Chondrocyte (in vitro differentiated cells): ENCODE measurements at regions not wholly inside any gene's neighbourhood (a gene's known extent, or its start where the extent isn't known, plus 50 kb on each side); places are given as distances from the start of the nearest gene placed in this dataset.

Experiments
- DNase-seq: peaks from one replicate; pipeline ENCODE4 v3.0.0; 2021; ENCODE audit warnings: mixed read lengths, low spot score
- H3K27ac Mint-ChIP-seq: one replicate; pipeline ENCODE4 v1.8.0; 2021; ENCODE audit warnings: mild to moderate bottlenecking, moderate library complexity, mixed read lengths; ENCODE audit not compliant: unreplicated experiment
- H3K27me3 Mint-ChIP-seq: 2 replicates; pipeline ENCODE4 v1.8.0; 2021; ENCODE audit warnings: low read depth, mixed read lengths
- H3K36me3 Mint-ChIP-seq: 2 replicates; pipeline ENCODE4 v1.8.0; 2021; ENCODE audit warnings: low read depth, mixed read lengths
- H3K4me1 Mint-ChIP-seq: 2 replicates; pipeline ENCODE4 v1.8.0; 2021; ENCODE audit warnings: low read depth, mild to moderate bottlenecking, mixed read lengths
- H3K4me3 Mint-ChIP-seq: one replicate; pipeline ENCODE4 v1.8.0; 2021; ENCODE audit warnings: mild to moderate bottlenecking, moderate library complexity, mixed read lengths; ENCODE audit not compliant: unreplicated experiment
- H3K9me3 Mint-ChIP-seq: 2 replicates; pipeline ENCODE4 v1.8.0; 2021; ENCODE audit warnings: low read depth, mixed read lengths
- CTCF ChIP-seq: fragments of 200-600 bp; sonication (generic); IDR thresholded peaks from 2 replicates; pipeline ENCODE4 v1.5.0; 2021; ENCODE audit warnings: antibody characterized with exemption, mild to moderate bottlenecking, moderate library complexity

- DNase-seq, result no peak
- no peak overlapping the region for H3K4me3 Mint-ChIP-seq
- no peak for TF ChIP-seq CTCF
- H3K27ac Mint-ChIP-seq, result no peak overlapping the region
- no peaks in the 10 kb centered on the region for H3K36me3 Mint-ChIP-seq
- peaks cover 2% of the 10 kb centered on the region for H3K9me3 Mint-ChIP-seq
- no peaks in the 10 kb centered on the region for H3K27me3 Mint-ChIP-seq
- H3K4me1 Mint-ChIP-seq, result no peaks in the 10 kb centered on the region
These were observed 525.7 kb upstream of the CNTN5 start for GRCh38 chr11:98495016-98495415.

GRCh38 chr11:98495601-98496000 lies 525.1 kb upstream of the CNTN5 start:
- no peak for TF ChIP-seq CTCF
- H3K27me3 Mint-ChIP-seq, result no peaks in the 10 kb centered on the region
- H3K27ac Mint-ChIP-seq, result no peak overlapping the region
- H3K9me3 Mint-ChIP-seq, result no peaks in the 10 kb centered on the region
- H3K4me3 Mint-ChIP-seq, result no peak overlapping the region
- no peaks in the 10 kb centered on the region for H3K36me3 Mint-ChIP-seq
- no peaks in the 10 kb centered on the region for H3K4me1 Mint-ChIP-seq
- no peak for DNase-seq

- Mint-ChIP-seq H3K27ac (no peak overlapping the region), H3K4me3 (no peak overlapping the region), H3K27me3 (peaks cover 1% of the 10 kb centered on the region), H3K4me1 (no peaks in the 10 kb centered on the region), H3K36me3 (no peaks in the 10 kb centered on the region), H3K9me3 (peaks cover 14% of the 10 kb centered on the region)
- no peak for DNase-seq
- TF ChIP-seq CTCF, result no peak
These were observed 513.5 kb upstream of the CNTN5 start for GRCh38 chr11:98507208-98507607.

GRCh38 chr11:98512938-98513337 lies 507.8 kb upstream of the CNTN5 start:
- DNase-seq, result no peak
- Mint-ChIP-seq H3K9me3 (peaks cover 5% of the 10 kb centered on the region), H3K4me1 (no peaks in the 10 kb centered on the region), H3K27ac (no peak overlapping the region), H3K36me3 (no peaks in the 10 kb centered on the region), H3K27me3 (no peaks in the 10 kb centered on the region), H3K4me3 (no peak overlapping the region)
- TF ChIP-seq CTCF, result no peak

GRCh38 chr11:98531576-98531975 lies 489.2 kb upstream of the CNTN5 start:
- Mint-ChIP-seq H3K9me3 (no peaks in the 10 kb centered on the region), H3K27ac (no peak overlapping the region), H3K36me3 (no peaks in the 10 kb centered on the region), H3K4me1 (no peaks in the 10 kb centered on the region), H3K27me3 (no peaks in the 10 kb centered on the region), H3K4me3 (no peak overlapping the region)
- no peak for TF ChIP-seq CTCF
- DNase-seq, result no peak
